Endodermal cell (in vitro differentiated cells): ENCODE measurements at regions not wholly inside any gene's neighbourhood (a gene's known extent, or its start where the extent isn't known, plus 50 kb on each side); places are given as distances from the start of the nearest gene placed in this dataset.

Experiments
- DNase-seq: peaks from one replicate; pipeline ENCODE4 v3.0.0-alpha.2; 2017
- H3K27ac ChIP-seq: 2 replicates; pipeline ENCODE4 v1.5.1; 2013; ENCODE audit warnings: mild to moderate bottlenecking, low read depth, low read length, moderate library complexity
- H3K27me3 ChIP-seq: 2 replicates; pipeline ENCODE4 v1.6.1; 2013; ENCODE audit warnings: mild to moderate bottlenecking, low read length, moderate library complexity; ENCODE audit not compliant: insufficient read depth, control insufficient read depth, poor library complexity, severe bottlenecking
- H3K36me3 ChIP-seq: 2 replicates; pipeline ENCODE4 v1.7.0; 2013; ENCODE audit warnings: mild to moderate bottlenecking, low read length, moderate library complexity; ENCODE audit not compliant: control insufficient read depth, insufficient read depth
- H3K4me1 ChIP-seq: one replicate; pipeline ENCODE4 v1.7.0; 2013; ENCODE audit warnings: low read length; ENCODE audit not compliant: control insufficient read depth, insufficient read depth
- H3K4me3 ChIP-seq: 2 replicates; pipeline ENCODE4 v1.5.1; 2013; ENCODE audit warnings: mild to moderate bottlenecking, low read length, moderate library complexity
- H3K9ac ChIP-seq: 2 replicates; pipeline ENCODE4 v1.6.1; 2013; ENCODE audit warnings: mild to moderate bottlenecking, low read length, moderate library complexity; ENCODE audit not compliant: poor library complexity, severe bottlenecking; ENCODE audit errors: extremely low read depth
- H3K9me3 ChIP-seq: 2 replicates; pipeline ENCODE4 v1.6.1; 2013; ENCODE audit warnings: mild to moderate bottlenecking, low read length, moderate library complexity; ENCODE audit not compliant: control insufficient read depth
- H3K27ac Mint-ChIP-seq: 2 replicates; pipeline ENCODE4 v1.8.0; 2020; ENCODE audit warnings: mixed read lengths
- H3K27me3 Mint-ChIP-seq: 2 replicates; pipeline ENCODE4 v1.8.0; 2021; ENCODE audit warnings: mild to moderate bottlenecking, mixed read lengths; ENCODE audit not compliant: insufficient read depth
- H3K36me3 Mint-ChIP-seq: 2 replicates; pipeline ENCODE4 v1.8.0; 2020; ENCODE audit warnings: low read depth, mixed read lengths
- H3K4me1 Mint-ChIP-seq: 2 replicates; pipeline ENCODE4 v1.8.0; 2020; ENCODE audit warnings: mixed read lengths
- H3K4me3 Mint-ChIP-seq: 2 replicates; pipeline ENCODE4 v1.8.0; 2020; ENCODE audit warnings: mild to moderate bottlenecking, moderate library complexity, mixed read lengths
- H3K9me3 Mint-ChIP-seq: 2 replicates; pipeline ENCODE4 v1.8.0; 2020; ENCODE audit warnings: mild to moderate bottlenecking, mixed read lengths
- WGBS, 2 experiments: methylation state at CpG; one replicate each; pipeline versions ENCODE4 v1.1.5 to v1.1.7; 2013; ENCODE audit warnings: missing lambda C conversion rate in 2 of 2, mixed read lengths in 1 of 2; ENCODE audit not compliant: insufficient coverage in 1 of 2, insufficient read length in 1 of 2; 5-methylcytosine and 5-hydroxymethylcytosine counted together
- TF ChIP-seq, protein P1 (sequence below): fragments of 200-600 bp; sonication (generic); conservative IDR thresholded peaks from 2 replicates; pipeline ENCODE4 v1.5.0; 2021; ENCODE audit warnings: antibody characterized with exemption, mild to moderate bottlenecking

- TF ChIP-seq, protein P1, sequence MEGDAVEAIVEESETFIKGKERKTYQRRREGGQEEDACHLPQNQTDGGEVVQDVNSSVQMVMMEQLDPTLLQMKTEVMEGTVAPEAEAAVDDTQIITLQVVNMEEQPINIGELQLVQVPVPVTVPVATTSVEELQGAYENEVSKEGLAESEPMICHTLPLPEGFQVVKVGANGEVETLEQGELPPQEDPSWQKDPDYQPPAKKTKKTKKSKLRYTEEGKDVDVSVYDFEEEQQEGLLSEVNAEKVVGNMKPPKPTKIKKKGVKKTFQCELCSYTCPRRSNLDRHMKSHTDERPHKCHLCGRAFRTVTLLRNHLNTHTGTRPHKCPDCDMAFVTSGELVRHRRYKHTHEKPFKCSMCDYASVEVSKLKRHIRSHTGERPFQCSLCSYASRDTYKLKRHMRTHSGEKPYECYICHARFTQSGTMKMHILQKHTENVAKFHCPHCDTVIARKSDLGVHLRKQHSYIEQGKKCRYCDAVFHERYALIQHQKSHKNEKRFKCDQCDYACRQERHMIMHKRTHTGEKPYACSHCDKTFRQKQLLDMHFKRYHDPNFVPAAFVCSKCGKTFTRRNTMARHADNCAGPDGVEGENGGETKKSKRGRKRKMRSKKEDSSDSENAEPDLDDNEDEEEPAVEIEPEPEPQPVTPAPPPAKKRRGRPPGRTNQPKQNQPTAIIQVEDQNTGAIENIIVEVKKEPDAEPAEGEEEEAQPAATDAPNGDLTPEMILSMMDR: no peak
Observed at GRCh38 chr7:35315517-35315916, 61.6 kb upstream of the TBX20 start.

DNA sequence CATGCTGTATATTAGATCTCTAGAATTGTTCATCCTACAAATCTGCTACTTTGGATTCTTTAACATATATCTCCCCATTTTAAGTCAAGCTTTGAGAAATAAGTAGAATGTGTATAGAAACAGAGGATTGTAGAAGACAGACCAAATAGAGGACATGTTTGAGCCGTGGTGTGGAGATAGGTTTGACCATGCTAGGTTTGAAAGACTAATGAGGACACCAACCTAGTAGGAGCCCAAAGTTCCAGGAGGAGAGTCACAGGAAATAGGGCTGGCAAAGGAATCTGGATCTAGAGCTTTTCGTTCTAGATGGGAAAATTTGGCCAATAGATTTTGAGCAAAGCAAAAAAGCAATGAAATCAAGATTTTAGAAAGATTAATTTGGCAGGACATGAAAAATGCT, 60.5 kb upstream of the TBX20 start:
- no peaks in the 10 kb centered on the region for H3K9me3 ChIP-seq
- H3K27me3 Mint-ChIP-seq: peaks cover 12% of the 10 kb centered on the region
- no peak overlapping the region for H3K27ac ChIP-seq
- no peaks in the 10 kb centered on the region for H3K36me3 Mint-ChIP-seq
- no peak overlapping the region for H3K4me3 ChIP-seq
- TF ChIP-seq, protein P1: no peak
- no peak overlapping the region for H3K27ac Mint-ChIP-seq
- no peaks in the 10 kb centered on the region for H3K9me3 Mint-ChIP-seq
- H3K36me3 ChIP-seq: no peaks in the 10 kb centered on the region
- no peak overlapping the region for H3K9ac ChIP-seq
- H3K4me1 ChIP-seq: no peaks in the 10 kb centered on the region
- 88 to 100% methylated on average over 2 of the region's 2 CpGs for WGBS, 2 experiments
- no peak overlapping the region for H3K4me3 Mint-ChIP-seq
- H3K4me1 Mint-ChIP-seq: no peaks in the 10 kb centered on the region
- DNase-seq: no peak
- no peaks in the 10 kb centered on the region for H3K27me3 ChIP-seq

More at GRCh38 chr7:35315517-35315916, 61.6 kb upstream of the TBX20 start:
- Mint-ChIP-seq H3K9me3 (no peaks in the 10 kb centered on the region), H3K27ac (no peak overlapping the region), H3K36me3 (no peaks in the 10 kb centered on the region), H3K27me3 (peaks cover 15% of the 10 kb centered on the region), H3K4me3 (no peak overlapping the region), H3K4me1 (no peaks in the 10 kb centered on the region)
- no peak overlapping the region for H3K27ac ChIP-seq
- no peak overlapping the region for H3K4me3 ChIP-seq
- H3K9ac ChIP-seq: no peak overlapping the region
- WGBS, 2 experiments: 96 to 100% methylated on average over 1 to 2 of the region's 2 CpGs
- no peaks in the 10 kb centered on the region for H3K4me1 ChIP-seq
- no peaks in the 10 kb centered on the region for H3K27me3 ChIP-seq
- H3K9me3 ChIP-seq: no peaks in the 10 kb centered on the region
- DNase-seq: no peak
- no peaks in the 10 kb centered on the region for H3K36me3 ChIP-seq

GRCh38 chr7:35313575-35313974, 59.7 kb upstream of the TBX20 start:
- H3K27me3 ChIP-seq: no peaks in the 10 kb centered on the region
- peaks cover 12% of the 10 kb centered on the region for H3K27me3 Mint-ChIP-seq
- no peak overlapping the region for H3K4me3 Mint-ChIP-seq
- no peak overlapping the region for H3K27ac Mint-ChIP-seq
- WGBS, 2 experiments: 82 to 100% methylated on average over 1 of the region's 1 CpG
- H3K4me3 ChIP-seq: no peak overlapping the region
- no peak overlapping the region for H3K27ac ChIP-seq
- H3K9me3 Mint-ChIP-seq: no peaks in the 10 kb centered on the region
- H3K9me3 ChIP-seq: no peaks in the 10 kb centered on the region
- no peak for DNase-seq
- no peaks in the 10 kb centered on the region for H3K36me3 Mint-ChIP-seq
- TF ChIP-seq, protein P1: no peak
- no peaks in the 10 kb centered on the region for H3K4me1 ChIP-seq
- no peaks in the 10 kb centered on the region for H3K36me3 ChIP-seq
- H3K4me1 Mint-ChIP-seq: peaks cover under 1% of the 10 kb centered on the region
- no peak overlapping the region for H3K9ac ChIP-seq
